T47D (cell line): ENCODE measurements at regions not wholly inside any gene's neighbourhood (a gene's known extent, or its start where the extent isn't known, plus 50 kb on each side); places are given as distances from the start of the nearest gene placed in this dataset.

Experiments
- DNase-seq, 2 experiments: peaks; one replicate each; pipeline versions ENCODE4 v3.0.0 to v3.0.0-alpha.2; 2011 to 2012; ENCODE audit warnings: low read depth in 1 of 2, low spot score in 1 of 2
- JUND ChIP-seq: IDR thresholded peaks from 2 replicates; pipeline ENCODE4 v1.6.1; 2012; ENCODE audit warnings: low read depth
- in situ Hi-C: cut with HindIII; loops from 2 replicates; pipeline ENCODE4 v1.10.0; 2016; ENCODE audit warnings: low sequenced_read_pairs, low pct_unique_long_range_greater_than_20kb

- no peak for TF ChIP-seq JUND
- DNase-seq: no peak
- in situ Hi-C loops: no loop called here
These were observed 154.9 kb downstream of the MRPL14 start for GRCh38 chr6:43972179-43972912.

DNA sequence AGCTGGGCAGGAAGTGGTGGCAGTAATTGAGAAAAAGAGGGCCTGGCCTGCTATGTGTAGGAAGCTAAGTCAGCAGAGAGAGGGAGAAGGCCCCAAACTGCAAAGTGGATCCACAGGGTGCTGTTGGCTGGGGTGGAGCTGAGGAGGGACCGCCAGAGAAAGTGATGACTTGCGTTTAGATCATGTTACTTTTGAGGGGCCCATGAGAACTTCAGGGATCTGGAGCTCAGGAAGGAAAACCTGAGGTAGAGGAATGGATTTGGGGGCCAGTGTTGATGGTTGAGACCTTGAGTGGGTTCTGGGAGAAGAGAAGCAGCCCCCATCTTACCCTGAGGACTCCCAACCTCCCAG, 155.5 kb downstream of the MRPL14 start:
- in situ Hi-C loops: no loop called here
- no peak for TF ChIP-seq JUND
- no peak for DNase-seq

- peak in 1 of 2 experiments; percentile 29 for DNase-seq
- TF ChIP-seq JUND: no peak
- in situ Hi-C loops: no loop called here
These were observed 156.1 kb downstream of the MRPL14 start for GRCh38 chr6:43970913-43971775.

DNA sequence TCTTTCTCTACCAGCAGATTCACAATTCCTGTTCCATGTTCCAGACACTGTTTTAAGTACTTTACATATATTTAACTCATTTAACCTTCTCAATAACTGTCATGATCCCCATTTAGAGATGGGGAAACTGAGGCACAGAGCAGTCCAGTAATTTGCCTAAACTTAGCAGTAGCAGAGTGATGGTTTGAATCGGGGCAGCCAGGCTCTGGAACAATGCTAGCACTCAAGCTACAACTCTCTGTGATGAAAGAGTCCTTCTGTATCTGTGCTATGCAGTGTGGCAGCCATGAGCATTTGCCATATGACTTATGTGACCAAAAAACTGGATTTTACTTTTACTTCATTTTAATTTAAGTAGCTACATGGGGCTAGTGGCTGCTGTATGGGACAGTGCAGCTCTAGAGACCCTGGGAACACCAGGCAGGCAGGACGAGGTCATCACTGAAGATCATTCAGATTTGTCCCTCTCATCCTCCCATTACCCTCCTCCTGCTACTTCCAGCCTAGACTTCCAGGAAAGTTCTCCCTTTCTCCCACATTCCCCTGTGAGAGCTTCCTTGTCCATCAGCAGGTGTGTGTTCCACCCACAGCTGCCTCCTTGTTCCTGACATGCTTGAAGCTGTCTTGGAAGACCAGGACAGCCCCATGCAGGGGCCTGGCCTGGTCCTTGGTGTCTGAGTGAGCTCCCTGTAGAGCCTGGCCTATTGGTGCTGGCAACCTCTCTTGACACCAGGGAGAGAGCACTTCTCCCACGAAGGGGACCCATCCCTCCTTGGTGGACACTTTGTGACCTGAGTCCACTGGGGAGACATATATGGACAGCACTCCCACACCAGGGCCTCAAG, 157.0 kb downstream of the MRPL14 start:
- in situ Hi-C loops: no loop called here
- no peak for TF ChIP-seq JUND
- no peak for DNase-seq

GRCh38 chr6:43969158-43969981, 157.9 kb downstream of the MRPL14 start:
- DNase-seq: no peak
- no peak for TF ChIP-seq JUND
- in situ Hi-C loops: no loop called here

DNA sequence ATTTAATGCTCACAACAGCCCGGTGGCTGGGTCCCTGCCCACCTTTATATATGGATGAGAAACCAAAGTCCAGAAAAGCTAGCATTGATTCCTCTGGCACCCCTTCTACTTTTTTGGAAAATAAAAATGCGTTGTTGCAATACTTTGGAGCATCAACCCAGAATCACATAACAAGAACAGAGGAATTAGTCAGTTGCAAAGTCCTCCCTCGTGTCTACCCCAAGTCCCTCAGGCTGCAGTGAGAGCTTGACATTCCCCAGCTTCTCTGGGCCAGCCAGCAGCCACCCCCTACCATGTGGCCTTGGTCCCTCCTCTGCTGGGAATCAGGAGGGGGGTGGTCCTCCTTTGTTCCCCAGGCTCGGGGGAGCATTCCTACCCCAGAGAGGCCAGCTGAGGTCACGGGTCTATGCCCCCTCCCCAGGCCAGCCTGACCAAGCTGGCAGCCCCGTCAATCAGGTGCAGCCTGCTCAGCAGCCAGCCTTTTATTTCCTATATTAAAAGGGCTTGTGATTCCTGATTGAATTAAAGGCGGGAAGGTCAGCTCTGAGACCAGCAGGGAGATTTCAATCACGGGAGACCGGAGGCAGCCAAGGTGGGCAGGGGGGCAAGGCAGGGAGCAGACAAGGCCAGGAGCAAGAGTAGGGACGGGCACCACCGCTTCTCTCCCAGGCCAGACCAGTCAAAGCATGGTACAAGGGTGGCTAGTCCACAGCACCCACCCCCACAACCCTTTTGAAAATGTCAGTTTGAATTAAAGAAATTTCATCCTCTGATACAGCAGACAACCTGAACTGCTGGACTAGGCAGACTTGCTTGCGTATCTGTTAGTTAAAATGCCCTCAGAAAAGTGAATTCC, 158.9 kb downstream of the MRPL14 start:
- TF ChIP-seq JUND: no peak
- in situ Hi-C loops: no loop called here
- no peak for DNase-seq

DNA sequence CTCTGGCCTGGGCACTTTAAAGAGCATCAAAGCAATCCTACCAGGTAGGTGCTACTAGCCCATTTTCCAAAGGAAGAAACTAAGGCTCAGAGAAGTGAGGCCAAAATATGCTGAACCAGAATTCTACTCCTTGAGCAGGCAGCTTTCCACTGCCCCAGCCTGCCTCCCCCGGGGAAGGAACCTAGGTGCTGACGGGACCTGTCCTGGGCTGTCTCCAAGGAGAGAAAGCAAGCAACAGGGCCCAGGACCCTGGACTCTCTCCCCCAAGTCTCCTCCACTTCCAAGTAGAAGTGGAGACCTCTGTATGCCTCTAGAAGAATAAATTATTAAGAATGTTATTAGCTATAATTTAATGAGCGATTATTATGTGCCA, 159.5 kb downstream of the MRPL14 start:
- in situ Hi-C loops: no loop called here
- TF ChIP-seq JUND: no peak
- no peak for DNase-seq

- TF ChIP-seq JUND: no peak
- in situ Hi-C loops: no loop called here
- DNase-seq: no peak
These were observed 160.2 kb downstream of the MRPL14 start for GRCh38 chr6:43966853-43967718.

GRCh38 chr6:43966374-43966658, 160.9 kb downstream of the MRPL14 start:
- no peak for TF ChIP-seq JUND
- in situ Hi-C loops: no loop called here
- DNase-seq: no peak

DNA sequence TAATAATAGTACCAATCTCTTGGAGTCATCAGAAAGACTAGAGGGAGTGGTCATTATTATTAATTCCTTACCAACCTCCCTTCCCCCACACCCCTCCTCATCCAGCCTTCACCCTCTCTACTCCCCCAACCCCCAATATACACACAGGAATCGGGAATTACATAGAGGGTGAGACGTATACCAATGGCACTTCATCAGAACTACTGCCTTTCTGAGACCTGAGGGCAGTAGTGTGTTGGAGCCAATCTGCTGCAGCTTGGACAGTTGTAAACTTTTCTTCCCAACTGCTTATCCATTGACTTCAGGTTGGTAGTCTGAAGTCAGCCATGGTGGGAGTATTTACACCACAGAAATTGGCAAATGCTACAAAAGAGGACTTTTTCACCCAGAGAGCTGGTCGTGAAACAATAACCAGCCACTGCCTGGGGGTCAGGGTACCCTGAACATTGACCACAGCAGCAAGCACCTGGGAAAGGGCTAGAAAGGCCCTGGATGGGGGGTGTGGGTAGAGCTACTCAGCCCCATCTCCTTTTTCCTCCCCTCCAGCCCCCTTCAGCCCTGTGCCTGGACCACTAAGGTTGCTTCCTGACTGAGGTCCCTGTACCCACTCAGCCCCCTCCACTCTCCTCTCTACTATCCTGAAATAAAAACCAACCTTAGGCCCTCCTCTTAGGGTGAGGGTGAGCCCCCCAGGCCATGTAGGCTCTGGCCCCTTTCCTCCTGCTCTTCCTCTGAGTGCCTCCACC, 161.5 kb downstream of the MRPL14 start:
- no peak for DNase-seq
- TF ChIP-seq JUND: no peak
- in situ Hi-C loops: no loop called here
